HCT116 (cell line): ENCODE measurements at regions not wholly inside any gene's neighbourhood (a gene's known extent, or its start where the extent isn't known, plus 50 kb on each side); places are given as distances from the start of the nearest gene placed in this dataset.

Experiments
- ATAC-seq: fragments of 200-7000 bp; cut with Tn5 transposase; 2 replicates; pipeline ENCODE4 v1.9.1; 2020; ENCODE audit warnings: mild to moderate bottlenecking, moderate library complexity
- BruUV-seq: library from RNA; stranded (reverse); fragments of 400-500 nt; replicated peaks from 2 replicates; lab custom pipeline; 2021; lab: Mats Ljungman, UMichigan
- CTCF ChIA-PET: fragments of 300-600 bp; sonication (Branson Sonifier 250); formaldehyde crosslinking; loops from one replicate; lab custom pipeline; 2021; ENCODE audit warnings: antibody characterized with exemption; lab: Charles Lee
- POLR2A ChIA-PET: fragments of 300-600, 350-600 bp; sonication (Branson Sonifier 250); formaldehyde crosslinking; loops from one replicate; lab custom pipeline; 2021; ENCODE audit warnings: antibody characterized with exemption; lab: Charles Lee
- RAD21 ChIA-PET, 2 experiments: fragments of 300-600 bp; sonication (Branson Sonifier 250); formaldehyde crosslinking; loops; one replicate each; lab custom pipeline; 2023; ENCODE audit warnings: low total read pairs in 2 of 2; ENCODE audit not compliant: uncharacterized antibody in 2 of 2, unreplicated experiment in 2 of 2, low non-redundant PET in 1 of 2; lab: Charles Lee
- DNase-seq: peaks from one replicate; pipeline ENCODE4 v3.0.0-alpha.2; 2010; ENCODE audit warnings: low read depth, low spot score
- H2AFZ ChIP-seq: fragments of 200-600 bp; shearing (Covaris generic), sonication (generic); 2 replicates; pipeline ENCODE4 v1.6.1; 2017; ENCODE audit warnings: low read depth, mixed run types, mixed read lengths, antibody characterized with exemption, low read length; ENCODE audit not compliant: poor library complexity, severe bottlenecking
- H3K27ac ChIP-seq: 2 replicates; pipeline ENCODE4 v1.5.1; 2012; ENCODE audit warnings: low read depth, low read length
- H3K27me3 ChIP-seq: fragments of 200-600 bp; sonication (generic); 2 replicates; pipeline ENCODE4 v1.6.1; 2016; ENCODE audit warnings: mixed run types, low read length, mixed read lengths; ENCODE audit not compliant: insufficient read depth
- H3K36me3 ChIP-seq, 2 experiments: fragments of 200-500 bp in 1 of 2; fragments of 200-600 bp in 1 of 2; sonication (Bioruptor generic) in 1 of 2; sonication (generic) in 1 of 2; 2 replicates each; pipeline versions ENCODE4 v1.5.1 to v1.6.1; 2014 to 2016; ENCODE audit warnings: low read length in 2 of 2, inconsistent platforms in 1 of 2, mixed read lengths in 1 of 2, mixed run types in 1 of 2; ENCODE audit not compliant: insufficient read depth in 2 of 2, control insufficient read depth in 1 of 2
- H3K4me1 ChIP-seq, 2 experiments: fragments of 200-600 bp in 1 of 2; sonication (generic) in 1 of 2; 2 replicates each; pipeline versions ENCODE4 v1.5.1 to v1.6.1; 2012 to 2017; ENCODE audit warnings: low read length in 2 of 2, inconsistent platforms in 1 of 2, mild to moderate bottlenecking in 1 of 2, mixed read lengths in 1 of 2, mixed run types in 1 of 2, moderate library complexity in 1 of 2; ENCODE audit not compliant: insufficient read depth in 2 of 2, control insufficient read depth in 1 of 2
- H3K4me2 ChIP-seq: fragments of 200-600 bp; sonication (generic); 2 replicates; pipeline ENCODE4 v1.6.1; 2017; ENCODE audit warnings: mixed run types, low read length, mixed read lengths
- H3K4me3 ChIP-seq, 2 experiments: fragments of 200-600 bp in 1 of 2; sonication (generic) in 1 of 2; replicated peaks in 1 of 2; 2 replicates each; pipeline ENCODE4 v1.5.1; 2011 to 2016; ENCODE audit warnings: low read length in 2 of 2, control low read depth in 1 of 2, low read depth in 1 of 2, mild to moderate bottlenecking in 1 of 2, mixed read lengths in 1 of 2, mixed run types in 1 of 2
- H3K79me2 ChIP-seq: fragments of 200-600 bp; sonication (generic); 2 replicates; pipeline ENCODE4 v1.6.1; 2017; ENCODE audit warnings: mild to moderate bottlenecking, mixed run types, low read length, moderate library complexity, mixed read lengths; ENCODE audit not compliant: insufficient read depth
- H3K9ac ChIP-seq: fragments of 200-600 bp; sonication (generic); 2 replicates; pipeline ENCODE4 v1.6.1; 2016; ENCODE audit warnings: low read length, mixed read lengths
- H3K9me2 ChIP-seq: fragments of 200-600 bp; sonication (generic), shearing (Covaris generic); 2 replicates; pipeline ENCODE4 v1.6.1; 2017; ENCODE audit warnings: mixed run types, mild to moderate bottlenecking, moderate library complexity; ENCODE audit not compliant: insufficient read depth
- H3K9me3 ChIP-seq, 2 experiments: fragments of 200-500 bp in 1 of 2; fragments of 200-600 bp in 1 of 2; sonication (Bioruptor generic) in 1 of 2; sonication (generic) in 1 of 2; 2 replicates each; pipeline ENCODE4 v1.6.1; 2014 to 2017; ENCODE audit warnings: low read length in 2 of 2, mixed read lengths in 2 of 2, inconsistent platforms in 1 of 2, low read depth in 1 of 2, mild to moderate bottlenecking in 1 of 2, mixed run types in 1 of 2, moderate library complexity in 1 of 2; ENCODE audit not compliant: control insufficient read depth in 1 of 2, insufficient read depth in 1 of 2
- H4K20me1 ChIP-seq: fragments of 200-600 bp; sonication (generic), shearing (Covaris generic); 2 replicates; pipeline ENCODE4 v1.6.1; 2017; ENCODE audit warnings: mixed run types, mild to moderate bottlenecking, moderate library complexity; ENCODE audit not compliant: insufficient read depth
- CBX3 ChIP-seq: IDR thresholded peaks from 2 replicates; pipeline ENCODE4 v1.6.1; 2012; ENCODE audit warnings: low read depth
- CEBPB ChIP-seq: IDR thresholded peaks from 2 replicates; pipeline ENCODE4 v1.6.1; 2012; ENCODE audit warnings: low read depth
- EZH2 ChIP-seq: fragments of 200-600 bp; sonication (generic); IDR thresholded peaks from 2 replicates; pipeline ENCODE4 v1.6.1; 2017; ENCODE audit warnings: antibody characterized with exemption, mixed run types
- EZH2phosphoT487 ChIP-seq: fragments of 200-600 bp; IDR thresholded peaks from 2 replicates; pipeline ENCODE4 v1.6.1; 2018; ENCODE audit warnings: antibody characterized with exemption, borderline replicate concordance
- FOSL1 ChIP-seq: IDR thresholded peaks from 2 replicates; pipeline ENCODE4 v1.6.1; 2012; ENCODE audit warnings: low read depth
- JUND ChIP-seq: IDR thresholded peaks from 2 replicates; pipeline ENCODE4 v1.6.1; 2012
- POLR2AphosphoS5 ChIP-seq: IDR thresholded peaks from 2 replicates; pipeline ENCODE4 v1.6.1; 2011; ENCODE audit warnings: mild to moderate bottlenecking, low read depth, low read length, moderate library complexity
- RAD21 ChIP-seq: IDR thresholded peaks from 2 replicates; pipeline ENCODE4 v1.6.1; 2012; ENCODE audit warnings: low read depth, mild to moderate bottlenecking
- SP1 ChIP-seq: IDR thresholded peaks from 2 replicates; pipeline ENCODE4 v1.6.1; 2012; ENCODE audit warnings: low read depth
- SRF ChIP-seq: IDR thresholded peaks from 2 replicates; pipeline ENCODE4 v1.6.1; 2012; ENCODE audit warnings: low read depth
- ZNF274 ChIP-seq: fragments of 200-500 bp; sonication (Bioruptor generic); IDR thresholded peaks from 2 replicates; pipeline ENCODE4 v1.6.1; 2014; ENCODE audit warnings: mild to moderate bottlenecking, low read depth, low read length, inconsistent platforms
- intact Hi-C: fragments of 100-400 bp; cut with micrococcal nuclease; formaldehyde crosslinking; loops from 2 replicates; pipeline ENCODE4 v1.10.0; 2022
- TF ChIP-seq, protein P1 (sequence below): IDR thresholded peaks from 2 replicates; pipeline ENCODE4 v1.6.1; 2012

DNA sequence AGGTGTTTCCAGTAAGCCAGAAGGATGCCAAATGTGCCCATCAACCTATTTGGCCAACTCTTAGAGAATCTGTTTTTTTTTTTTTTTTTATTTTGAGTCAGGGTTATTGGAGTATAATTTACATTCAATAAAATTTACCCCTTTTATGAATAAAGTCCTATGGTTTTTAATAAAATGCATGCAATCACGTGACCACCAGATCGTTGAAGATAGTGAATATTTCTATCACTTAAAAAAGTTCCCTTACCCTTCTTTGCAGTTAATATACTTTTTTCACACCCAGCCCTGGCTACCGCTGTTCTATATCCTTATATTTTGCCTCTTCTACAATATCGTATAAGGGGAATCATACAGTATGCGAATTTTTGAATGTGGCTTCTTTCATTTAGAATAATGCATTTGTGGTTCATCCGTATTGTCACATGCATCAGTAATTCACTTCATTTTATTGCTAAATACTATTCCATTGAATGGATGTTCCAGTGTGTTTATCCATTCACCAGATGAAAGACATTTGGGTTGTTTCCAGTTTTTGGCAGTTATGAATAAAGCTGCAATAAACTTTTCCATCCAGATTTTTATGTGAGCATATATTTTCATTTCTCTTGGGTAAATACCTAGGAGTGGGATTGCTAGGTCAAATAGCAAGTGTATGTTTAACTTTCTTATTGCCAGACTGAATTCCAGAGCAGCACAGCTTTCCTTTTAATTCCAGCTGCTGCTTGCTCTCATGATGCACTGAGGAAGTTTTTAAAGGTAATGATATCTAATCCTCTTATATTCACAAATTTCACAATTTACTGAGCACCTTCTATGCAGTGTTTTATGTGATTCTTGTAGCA lies 156.3 kb upstream of the NT5C1B start (continued):
- no peak for TF ChIP-seq FOSL1
- no peak for TF ChIP-seq POLR2AphosphoS5

DNA sequence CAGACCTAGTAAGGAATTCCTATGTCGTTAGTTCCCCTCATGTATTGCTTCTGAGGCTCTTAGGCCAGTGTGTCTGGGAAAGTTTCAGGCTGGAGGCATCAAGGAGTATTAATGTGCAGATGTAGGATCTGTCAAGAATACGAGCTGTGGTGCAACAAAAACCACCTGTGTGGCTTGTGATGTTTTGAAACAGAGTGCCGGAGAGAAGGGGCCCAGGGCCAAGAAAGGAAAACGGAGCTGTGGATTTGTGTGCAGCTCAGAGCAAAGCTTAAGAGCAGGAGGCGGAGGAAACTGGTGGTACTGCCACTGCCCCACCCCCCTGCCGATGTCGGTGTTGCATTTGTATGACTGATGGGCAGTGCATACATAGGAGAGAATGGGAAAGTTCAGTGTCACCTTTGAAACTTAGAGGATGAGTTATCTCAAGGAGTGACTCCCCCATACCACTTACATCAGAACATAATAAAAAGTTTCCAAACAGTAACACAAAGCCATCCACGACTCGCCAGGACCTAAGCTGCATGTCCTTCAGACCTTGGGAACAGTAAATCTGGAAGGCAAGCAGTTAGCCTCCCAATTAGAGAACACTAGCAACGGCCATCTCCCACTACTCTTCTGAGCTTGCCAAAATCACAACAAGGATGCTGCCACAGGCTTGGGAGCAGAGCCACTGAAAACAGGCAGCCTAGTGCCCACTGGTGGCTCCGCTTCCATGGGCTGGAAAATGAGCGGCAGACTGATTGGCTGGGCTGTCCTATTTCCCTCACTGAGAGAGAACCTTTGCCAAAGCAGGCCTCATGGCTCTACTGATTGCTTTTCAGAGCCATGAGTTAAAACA lies 152.7 kb upstream of the NT5C1B start:
- intact Hi-C loops = loop anchor here (10.0 kb wide), 1 partner anchor 1003 kb away; no protein-coding TSS in a partner anchor
- no peak overlapping the region for H3K4me3 ChIP-seq
- CTCF ChIA-PET = interaction anchor here (1.9 kb wide), 1 partner anchor 221 kb away, joined by 7 read pairs; no protein-coding TSS in a partner anchor
- RAD21 ChIA-PET = no interaction called here
- H3K4me1 ChIP-seq = no peaks in the 10 kb centered on the region
- H3K9ac ChIP-seq = no peak overlapping the region
- DNase-seq = no peak
- H3K9me2 ChIP-seq = no peaks in the 10 kb centered on the region
- TF ChIP-seq FOSL1 = no peak
- TF ChIP-seq EZH2phosphoT487 = no peak
- TF ChIP-seq RAD21 = no peak
- no peak for TF ChIP-seq EZH2
- no peak for TF ChIP-seq ZNF274
- TF ChIP-seq CEBPB = no peak
- no peak for TF ChIP-seq CBX3
- TF ChIP-seq, protein P1, sequence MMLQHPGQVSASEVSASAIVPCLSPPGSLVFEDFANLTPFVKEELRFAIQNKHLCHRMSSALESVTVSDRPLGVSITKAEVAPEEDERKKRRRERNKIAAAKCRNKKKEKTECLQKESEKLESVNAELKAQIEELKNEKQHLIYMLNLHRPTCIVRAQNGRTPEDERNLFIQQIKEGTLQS = no peak
- TF ChIP-seq SP1 = no peak
- TF ChIP-seq POLR2AphosphoS5 = no peak
- TF ChIP-seq SRF = no peak
- no peak for TF ChIP-seq JUND
- TF ChIP-seq, all 23 proteins: peak for 0
- Histone ChIP-seq H4K20me1 (no peaks in the 10 kb centered on the region; the same call in 1 of the 2 replicates), H3K27ac (no peak overlapping the region), H3K36me3 (no peaks in the 10 kb centered on the region), H3K79me2 (no peaks in the 10 kb centered on the region), H3K9me3 (no peaks in the 10 kb centered on the region), H3K4me2 (no peak overlapping the region), H3K27me3 (no peaks in the 10 kb centered on the region; the same call in 1 of the 2 replicates), H2AFZ (no peak overlapping the region)
- POLR2A ChIA-PET = no interaction called here
- no TSS peak for BruUV-seq
- no peak for ATAC-seq
